Fibroblast of skin of abdomen (primary cell): ENCODE measurements at regions not wholly inside any gene's neighbourhood (a gene's known extent, or its start where the extent isn't known, plus 50 kb on each side); places are given as distances from the start of the nearest gene placed in this dataset.
"Not testable (repeated sequence)": the region's sequence is repeated elsewhere in the genome, so short reads cannot be mapped to it uniquely, and the experiment has no call there.

ENCODE experiments used
- DNase-seq: peaks from one replicate; pipeline ENCODE4 v3.0.0-alpha.2; 2013

- DNase-seq, result not testable (repeated sequence)
Observed at GRCh38 chr9:42239445-42240260, 56.2 kb downstream of the SPATA31A6 start.

- DNase-seq, result peak; percentile 15
Observed at GRCh38 chr9:42240261-42240579, 56.8 kb downstream of the SPATA31A6 start.

- DNase-seq, result not testable (repeated sequence)
Observed at GRCh38 chr9:42243211-42243610, 59.8 kb downstream of the SPATA31A6 start.

DNA sequence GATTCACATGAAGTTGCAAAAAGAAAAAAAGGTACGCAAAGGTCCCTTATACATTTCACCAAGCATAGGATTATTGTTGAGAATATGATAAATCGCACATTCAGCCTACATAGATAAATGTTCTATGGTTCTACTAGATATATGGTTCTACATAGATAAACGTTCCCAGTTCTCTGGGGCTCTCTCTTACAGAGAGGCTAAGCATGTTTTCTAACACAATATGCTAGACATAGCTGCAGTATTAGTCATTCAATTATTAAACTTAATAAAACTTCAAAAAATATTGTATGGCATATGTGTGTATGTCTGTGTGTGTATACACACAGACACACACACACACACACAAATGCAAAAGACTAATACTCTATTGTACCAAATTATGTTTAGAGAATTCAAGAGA, 60.4 kb downstream of the SPATA31A6 start:
- not testable (repeated sequence) for DNase-seq

DNA sequence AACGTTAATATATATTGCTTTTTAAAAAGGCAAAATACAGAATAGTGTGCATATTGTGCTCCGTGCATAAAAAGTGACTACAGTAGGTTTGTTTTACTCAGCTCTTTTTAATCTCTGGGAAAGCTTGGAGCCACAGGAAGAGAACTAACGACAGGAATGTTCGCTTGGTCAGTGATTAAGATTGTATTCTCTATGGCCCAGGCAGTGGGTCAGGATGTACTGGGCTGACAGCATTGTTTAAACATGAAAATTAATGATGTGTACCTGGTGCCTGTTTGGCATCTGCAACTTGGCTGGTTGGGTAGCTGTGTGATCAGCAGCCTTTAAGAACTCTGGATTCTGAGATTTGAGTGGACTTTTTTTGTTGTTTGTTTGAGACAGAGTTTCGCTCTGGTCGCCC, 85.3 kb downstream of the SPATA31A6 start:
- DNase-seq, result not testable (repeated sequence)

GRCh38 chr9:42269171-42269570, 85.7 kb downstream of the SPATA31A6 start:
- not testable (repeated sequence) for DNase-seq

GRCh38 chr9:42273191-42273590, 89.7 kb downstream of the SPATA31A6 start:
- DNase-seq, result not testable (repeated sequence)

DNA sequence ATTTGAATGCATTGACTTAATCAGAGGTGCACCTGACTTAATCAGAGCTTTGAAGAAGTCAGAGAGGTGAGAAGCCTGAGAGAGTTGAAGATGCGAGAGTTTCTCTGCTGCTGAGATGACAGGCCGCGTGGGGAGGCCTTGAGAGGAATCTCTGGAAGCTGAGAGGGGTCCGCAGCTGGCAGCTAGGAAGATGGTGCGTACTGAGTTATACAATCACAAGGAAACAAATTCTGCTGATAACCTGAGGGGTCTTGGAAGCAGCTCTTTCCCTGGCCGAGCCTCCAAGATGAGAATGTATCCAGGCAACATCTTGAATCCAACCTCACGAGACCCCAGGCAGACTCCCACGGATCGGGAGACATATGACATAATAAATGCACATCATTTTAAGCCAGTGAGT, 91.7 kb downstream of the SPATA31A6 start:
- DNase-seq, result no peak

DNA sequence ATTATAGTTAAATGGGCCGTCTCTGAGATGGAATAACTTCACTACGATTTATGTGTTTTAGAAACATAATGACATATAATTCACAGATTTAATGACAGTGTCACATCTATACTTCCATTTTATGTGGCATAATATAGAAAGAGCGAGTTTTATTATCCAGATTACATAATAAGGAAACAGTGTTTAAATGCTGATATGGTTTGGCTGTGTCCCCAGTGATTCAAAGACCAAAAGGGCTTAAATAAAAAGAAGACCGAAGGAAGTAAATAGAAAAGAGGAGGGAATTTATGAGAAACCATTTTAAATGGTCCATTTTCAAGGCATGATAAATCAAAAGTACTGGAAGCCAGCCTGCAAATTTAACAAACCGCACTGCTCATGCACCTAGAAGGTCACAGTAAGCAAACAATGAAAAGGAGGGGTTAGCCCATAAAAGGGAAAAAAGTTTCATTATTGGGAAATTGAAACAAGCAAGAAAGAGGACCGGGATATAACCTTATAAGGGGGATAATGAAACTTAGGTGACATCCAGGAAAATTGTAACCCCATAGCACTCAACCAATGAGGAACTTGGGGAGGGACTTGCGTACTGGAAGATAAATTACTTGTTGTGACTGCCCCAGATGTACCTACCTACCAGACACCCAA, 99.2 kb downstream of the SPATA31A6 start:
- not testable (repeated sequence) for DNase-seq

DNA sequence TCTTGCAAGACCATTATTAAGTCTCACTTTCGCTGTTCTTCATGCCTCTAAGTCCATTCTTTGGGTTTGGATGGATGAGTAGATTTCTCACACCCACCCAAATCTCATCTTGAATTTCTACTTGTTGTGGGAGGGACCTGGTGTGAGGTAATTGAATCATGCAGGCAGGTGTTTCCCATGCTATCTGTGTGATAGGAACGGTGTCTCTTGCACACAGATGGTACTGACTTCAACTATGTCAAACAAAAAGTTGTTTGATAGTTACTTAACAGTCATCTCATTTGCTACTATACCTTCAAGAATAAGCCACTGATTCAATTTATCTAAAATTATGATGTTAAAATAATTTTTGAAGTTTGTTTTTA, 99.7 kb downstream of the SPATA31A6 start:
- DNase-seq, result not testable (repeated sequence)

DNA sequence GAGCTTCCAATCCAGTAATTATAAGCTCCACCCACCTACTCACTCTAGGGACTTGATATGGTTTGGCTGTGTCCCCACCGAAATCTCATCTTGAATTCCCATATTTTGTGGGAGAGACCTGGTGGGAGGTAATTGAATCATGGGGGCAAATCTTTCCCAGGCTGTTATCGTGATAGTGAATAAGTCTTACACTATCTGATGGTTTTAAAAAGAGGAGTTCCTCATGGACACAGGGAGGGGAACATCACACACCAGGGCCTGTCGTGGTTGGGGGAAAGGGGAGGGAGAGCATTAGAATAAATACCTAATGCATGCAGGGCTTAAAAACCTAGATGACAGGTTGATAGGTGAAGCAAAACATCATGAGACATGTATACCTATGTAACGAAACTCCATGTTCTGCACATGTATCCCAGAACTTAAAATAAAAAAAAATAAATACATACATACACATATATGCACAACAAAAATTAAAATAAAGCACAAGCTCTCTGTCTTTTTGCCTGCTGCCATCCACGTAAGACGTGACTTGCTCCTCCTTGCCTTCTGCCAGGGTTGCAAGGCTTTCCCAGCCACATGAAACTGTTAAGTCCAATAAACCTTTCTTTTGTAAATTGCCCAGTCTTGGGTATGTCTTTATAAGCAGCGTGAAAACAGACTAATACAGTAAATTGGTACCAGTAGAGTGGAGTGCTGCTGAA, 102.8 kb downstream of the SPATA31A6 start:
- not testable (repeated sequence) for DNase-seq

- not testable (repeated sequence) for DNase-seq
Observed at GRCh38 chr9:42288002-42288864, 104.8 kb downstream of the SPATA31A6 start.

DNA sequence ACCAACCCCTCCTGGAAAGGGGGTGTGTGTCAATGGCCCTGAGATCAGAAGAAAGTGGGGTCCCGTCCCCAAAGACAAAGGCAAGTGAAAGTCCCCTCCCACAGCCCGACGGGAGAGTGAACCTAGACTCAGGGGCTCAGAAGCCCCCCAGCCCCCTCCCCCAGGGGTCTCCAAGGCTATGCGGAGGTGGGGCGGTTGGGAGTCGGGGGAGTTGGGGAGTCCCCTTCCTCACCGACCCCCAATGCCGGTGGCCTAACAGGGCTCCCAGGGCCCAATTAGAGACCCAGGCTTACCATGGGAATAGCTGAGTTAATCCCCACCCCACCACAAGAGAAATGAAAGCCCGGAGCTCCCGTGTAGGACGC, 105.4 kb downstream of the SPATA31A6 start:
- not testable (repeated sequence) for DNase-seq

GRCh38 chr9:42300124-42300523, 116.7 kb downstream of the SPATA31A6 start:
- not testable (repeated sequence) for DNase-seq

- not testable (repeated sequence) for DNase-seq
Observed at GRCh38 chr9:42306625-42307024, 123.2 kb downstream of the SPATA31A6 start.

- not testable (repeated sequence) for DNase-seq
Observed at GRCh38 chr9:42307449-42307848, 124.0 kb downstream of the SPATA31A6 start.

GRCh38 chr9:42310972-42311371, 127.5 kb downstream of the SPATA31A6 start:
- not testable (repeated sequence) for DNase-seq

- DNase-seq, result not testable (repeated sequence)
Observed at GRCh38 chr9:42316026-42316425, 132.6 kb downstream of the SPATA31A6 start.

GRCh38 chr9:42317677-42318076, 134.2 kb downstream of the SPATA31A6 start:
- not testable (repeated sequence) for DNase-seq

DNA sequence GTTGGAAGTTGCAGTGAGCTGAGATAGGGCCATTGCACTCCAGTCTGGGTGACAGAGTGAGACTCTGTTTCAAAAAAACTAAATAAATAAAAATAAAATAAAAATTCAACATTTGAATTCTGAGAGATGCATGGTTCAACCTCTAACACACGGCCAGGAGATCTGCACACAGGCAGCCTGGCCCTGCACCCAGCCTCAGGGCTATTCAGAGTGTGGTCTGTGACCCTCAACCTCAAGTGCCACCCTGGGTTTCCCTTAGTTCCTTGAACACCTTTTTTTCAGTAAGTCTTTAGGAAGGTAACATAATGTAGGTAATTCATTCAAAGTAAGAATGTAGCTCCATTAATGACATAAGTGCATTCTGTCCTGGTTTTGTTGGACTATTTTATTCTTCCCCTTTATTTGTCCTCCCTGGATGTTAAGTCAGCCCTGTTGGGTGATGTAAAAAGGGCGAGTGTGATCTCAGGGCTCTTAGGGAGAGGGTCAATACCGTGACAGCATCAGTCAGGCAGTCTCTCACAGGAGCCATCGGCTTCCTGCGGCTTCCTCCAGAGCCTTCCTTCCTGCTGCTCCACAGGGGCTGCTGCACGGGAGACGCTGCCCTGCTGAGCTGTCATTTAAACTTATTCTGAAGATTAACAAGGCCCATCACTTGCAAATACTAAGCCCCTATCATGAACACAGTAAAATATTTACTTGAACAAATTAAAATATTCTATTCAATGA, 139.8 kb downstream of the SPATA31A6 start:
- not testable (repeated sequence) for DNase-seq

DNA sequence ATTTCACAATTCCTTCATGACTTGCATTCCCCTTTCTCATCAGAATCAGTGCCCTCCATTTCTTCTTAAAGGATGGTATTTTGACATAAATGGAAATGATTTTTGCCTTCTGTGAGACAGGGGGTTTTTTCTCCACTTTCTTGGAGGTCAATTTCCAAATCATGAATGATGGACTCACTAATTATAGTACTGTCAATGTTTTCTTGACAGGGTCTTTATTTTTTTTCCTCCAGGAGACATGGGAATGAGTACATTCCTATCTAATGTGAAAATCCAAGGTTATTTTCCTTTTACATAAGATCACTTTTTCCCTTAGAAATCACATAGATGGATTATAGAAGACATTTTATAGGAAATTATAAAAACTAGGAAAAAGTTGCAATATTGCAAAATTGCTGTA, 141.7 kb downstream of the SPATA31A6 start:
- not testable (repeated sequence) for DNase-seq

- DNase-seq, result not testable (repeated sequence)
Observed at GRCh38 chr9:42325561-42325960, 142.1 kb downstream of the SPATA31A6 start.
